ENCODE measurements at regions not wholly inside any gene's neighbourhood (a gene's known extent, or its start where the extent isn't known, plus 50 kb on each side); places are given as distances from the start of the nearest gene placed in this dataset.

DNA sequence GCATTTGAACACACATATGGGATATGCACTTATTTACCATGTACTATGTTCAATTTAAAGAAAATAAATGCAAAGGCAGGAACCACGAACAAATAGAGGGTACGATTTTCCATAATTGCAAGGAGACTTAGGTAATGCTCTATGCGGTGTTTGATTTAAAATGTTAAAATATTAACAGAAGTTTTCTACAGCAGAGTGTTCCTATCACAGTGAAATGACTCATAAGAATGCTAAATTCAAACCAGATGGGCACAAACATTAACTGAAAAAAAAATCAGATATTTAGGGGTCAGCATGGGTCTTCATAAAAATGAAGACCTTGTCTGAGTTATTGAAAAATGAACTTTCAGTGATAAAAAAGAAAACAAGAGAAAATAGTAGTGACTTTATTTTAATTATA lies 65.4 kb downstream of the LLPH start:
- TF ChIP-seq, protein P1, sequence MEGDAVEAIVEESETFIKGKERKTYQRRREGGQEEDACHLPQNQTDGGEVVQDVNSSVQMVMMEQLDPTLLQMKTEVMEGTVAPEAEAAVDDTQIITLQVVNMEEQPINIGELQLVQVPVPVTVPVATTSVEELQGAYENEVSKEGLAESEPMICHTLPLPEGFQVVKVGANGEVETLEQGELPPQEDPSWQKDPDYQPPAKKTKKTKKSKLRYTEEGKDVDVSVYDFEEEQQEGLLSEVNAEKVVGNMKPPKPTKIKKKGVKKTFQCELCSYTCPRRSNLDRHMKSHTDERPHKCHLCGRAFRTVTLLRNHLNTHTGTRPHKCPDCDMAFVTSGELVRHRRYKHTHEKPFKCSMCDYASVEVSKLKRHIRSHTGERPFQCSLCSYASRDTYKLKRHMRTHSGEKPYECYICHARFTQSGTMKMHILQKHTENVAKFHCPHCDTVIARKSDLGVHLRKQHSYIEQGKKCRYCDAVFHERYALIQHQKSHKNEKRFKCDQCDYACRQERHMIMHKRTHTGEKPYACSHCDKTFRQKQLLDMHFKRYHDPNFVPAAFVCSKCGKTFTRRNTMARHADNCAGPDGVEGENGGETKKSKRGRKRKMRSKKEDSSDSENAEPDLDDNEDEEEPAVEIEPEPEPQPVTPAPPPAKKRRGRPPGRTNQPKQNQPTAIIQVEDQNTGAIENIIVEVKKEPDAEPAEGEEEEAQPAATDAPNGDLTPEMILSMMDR (IDR thresholded peaks at IDR 0.05): no peak
- TF ChIP-seq EZH2 (IDR thresholded peaks at IDR 0.05; ENCODE audit: borderline replicate concordance, insufficient read depth, low read depth, low read length, poor library complexity, severe bottlenecking): no peak

All from B cell (primary cell).